Muscle layer of duodenum (tissue), 2 donors: ENCODE measurements at regions not wholly inside any gene's neighbourhood (a gene's known extent, or its start where the extent isn't known, plus 50 kb on each side); places are given as distances from the start of the nearest gene placed in this dataset.
"Not testable (repeated sequence)": the region's sequence is repeated elsewhere in the genome, so short reads cannot be mapped to it uniquely, and the experiment has no call there.

Experiments used
- H3K27ac ChIP-seq: one replicate; pipeline ENCODE4 v1.7.0; 2013; ENCODE audit warnings: mild to moderate bottlenecking, low read length
- H3K27me3 ChIP-seq: one replicate; pipeline ENCODE4 v1.7.0; 2013; ENCODE audit warnings: low read depth, mild to moderate bottlenecking, control low read depth, low read length
- H3K36me3 ChIP-seq, 2 donors: one replicate each; pipeline ENCODE4 v1.7.0; 2013; ENCODE audit warnings: low read length in 2 of 2, control low read depth in 1 of 2, mild to moderate bottlenecking in 1 of 2; ENCODE audit not compliant: insufficient read depth in 2 of 2, control insufficient read depth in 1 of 2
- H3K4me1 ChIP-seq, 2 donors: one replicate each; pipeline ENCODE4 v1.7.0; 2013; ENCODE audit warnings: low read length in 2 of 2, mild to moderate bottlenecking in 2 of 2, control low read depth in 1 of 2, moderate library complexity in 1 of 2; ENCODE audit not compliant: insufficient read depth in 2 of 2, control insufficient read depth in 1 of 2
- H3K4me3 ChIP-seq, 2 donors: one replicate each; pipeline ENCODE4 v1.7.0; 2013; ENCODE audit warnings: low read length in 2 of 2, low read depth in 1 of 2, mild to moderate bottlenecking in 1 of 2
- H3K9me3 ChIP-seq, 2 donors: one replicate each; pipeline ENCODE4 v1.7.0; 2013; ENCODE audit warnings: low read length in 2 of 2, control low read depth in 1 of 2, mild to moderate bottlenecking in 1 of 2; ENCODE audit not compliant: control insufficient read depth in 1 of 2
- donor health status: healthy.

- Histone ChIP-seq H3K36me3 (no peaks in the 10 kb centered on the region), H3K27me3 (no peaks in the 10 kb centered on the region), H3K27ac (no peak overlapping the region), H3K9me3 (no peaks in the 10 kb centered on the region), H3K4me3 (no peak overlapping the region), H3K4me1 (no peaks in the 10 kb centered on the region)
These were observed 1250.9 kb downstream of the BRINP3 start for GRCh38 chr1:189226779-189227178.

DNA sequence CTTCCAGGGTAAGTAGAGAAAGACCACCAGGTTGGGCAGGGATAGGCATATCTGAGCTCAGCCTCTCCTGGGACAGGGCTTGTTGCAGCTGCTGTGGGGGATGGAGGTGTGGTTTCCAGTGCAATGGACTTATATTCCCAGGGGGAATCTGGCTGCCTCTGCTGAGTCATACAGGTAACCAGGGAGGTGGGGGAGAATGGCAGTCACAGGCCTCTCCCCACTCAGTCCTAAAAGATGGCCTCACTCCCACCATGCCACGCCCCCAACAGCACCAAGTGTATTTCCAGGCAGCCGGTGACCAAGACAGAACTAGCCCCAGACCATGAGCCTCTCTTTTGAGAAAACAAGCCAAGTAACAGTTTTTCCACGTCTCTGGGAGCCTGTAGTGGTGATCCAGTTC is 1240.7 kb downstream of the BRINP3 start:
- Histone ChIP-seq H3K4me3 (no peak overlapping the region), H3K27me3 (no peaks in the 10 kb centered on the region), H3K9me3 (no peaks in the 10 kb centered on the region), H3K27ac (no peak overlapping the region), H3K4me1 (no peaks in the 10 kb centered on the region), H3K36me3 (no peaks in the 10 kb centered on the region)

- H3K9me3 ChIP-seq: no peaks in the 10 kb centered on the region
- no peaks in the 10 kb centered on the region for H3K4me1 ChIP-seq
- H3K27ac ChIP-seq: no peak overlapping the region
- H3K27me3 ChIP-seq: no peaks in the 10 kb centered on the region
- H3K4me3 ChIP-seq: no peak overlapping the region
- H3K36me3 ChIP-seq: no peaks in the 10 kb centered on the region
These were observed 1223.9 kb downstream of the BRINP3 start for GRCh38 chr1:189253601-189254350.

GRCh38 chr1:189261128-189261527 is 1216.5 kb downstream of the BRINP3 start:
- not testable (repeated sequence) for H3K4me3 ChIP-seq, H3K4me1 ChIP-seq, H3K36me3 ChIP-seq, H3K27ac ChIP-seq, H3K27me3 ChIP-seq
- peaks cover 0 to 19% of the 10 kb centered on the region in 2 donors for H3K9me3 ChIP-seq

GRCh38 chr1:189269011-189269410 is 1208.7 kb downstream of the BRINP3 start:
- H3K4me1 ChIP-seq: no peaks in the 10 kb centered on the region
- peaks cover 9 to 30% of the 10 kb centered on the region in 2 donors for H3K9me3 ChIP-seq
- H3K36me3 ChIP-seq: no peaks in the 10 kb centered on the region
- H3K27me3 ChIP-seq: no peaks in the 10 kb centered on the region
- H3K4me3 ChIP-seq: peak overlapping the region in 1 of 2 donors; percentile 36
- no peak overlapping the region for H3K27ac ChIP-seq

DNA sequence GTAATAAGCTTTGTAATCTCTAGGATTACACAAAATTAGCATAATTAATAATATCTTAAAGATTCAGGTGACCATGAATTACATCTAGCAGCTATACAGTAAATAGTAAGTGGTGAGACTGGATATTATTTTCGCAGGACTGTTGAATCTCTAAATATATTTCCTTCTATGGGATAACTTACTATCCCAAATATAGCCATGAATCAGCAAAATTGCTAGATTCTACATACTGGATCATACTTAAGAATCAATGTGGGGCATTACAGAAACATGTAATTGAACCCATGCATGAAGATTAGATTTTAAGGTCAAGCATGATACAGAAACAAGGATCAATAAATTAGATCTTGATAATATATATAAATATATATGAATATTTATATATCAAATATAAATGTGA is 1203.4 kb downstream of the BRINP3 start:
- no peaks in the 10 kb centered on the region for H3K4me1 ChIP-seq

DNA sequence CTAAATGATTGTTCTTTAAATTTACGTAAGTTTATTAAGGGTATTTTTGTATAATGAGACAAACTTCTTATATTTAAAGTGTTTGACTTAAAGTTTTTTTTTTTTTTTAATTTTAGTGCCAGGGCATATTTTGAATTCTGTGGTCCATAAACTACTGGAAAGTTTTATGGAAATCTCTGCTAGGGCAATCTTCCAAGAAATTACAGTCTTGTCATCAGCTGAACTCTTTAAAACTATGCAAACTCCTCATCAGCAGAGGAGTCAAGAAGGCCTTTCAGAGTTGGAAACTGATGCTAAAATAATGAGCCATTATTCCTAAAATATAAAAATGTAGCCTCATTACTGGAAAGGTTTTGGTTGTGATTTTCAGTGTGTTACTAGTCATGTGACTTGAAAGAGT is 1201.9 kb downstream of the BRINP3 start:
- Histone ChIP-seq H3K36me3 (no peaks in the 10 kb centered on the region), H3K4me1 (no peaks in the 10 kb centered on the region), H3K4me3 (no peak overlapping the region), H3K27ac (no peak overlapping the region), H3K9me3 (no peaks in the 10 kb centered on the region), H3K27me3 (no peaks in the 10 kb centered on the region)

More for the DNA sequence above, 1203.4 kb downstream of the BRINP3 start:
- H3K4me3 ChIP-seq: no peak overlapping the region
- H3K27ac ChIP-seq: no peak overlapping the region
- peaks cover 2 to 5% of the 10 kb centered on the region in 2 donors for H3K9me3 ChIP-seq
- H3K36me3 ChIP-seq: no peaks in the 10 kb centered on the region
- no peaks in the 10 kb centered on the region for H3K27me3 ChIP-seq

DNA sequence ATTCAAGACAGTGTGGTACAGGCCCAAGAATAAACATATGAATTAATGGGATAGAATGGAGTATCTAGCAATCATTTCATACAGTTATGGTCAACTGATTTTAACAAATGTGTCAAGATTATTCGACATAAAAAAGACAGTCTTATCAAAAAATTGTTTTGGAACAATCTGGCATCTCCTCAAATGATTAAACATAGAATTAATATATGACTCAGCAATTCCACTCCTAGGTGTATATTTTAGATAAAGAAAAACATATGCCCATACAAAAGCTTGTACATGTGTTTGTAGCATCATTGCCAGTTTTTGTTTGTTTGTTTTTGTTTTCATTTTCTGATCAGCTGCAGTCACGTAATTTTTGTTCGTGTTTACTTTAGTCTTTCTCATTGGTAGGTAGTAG is 1188.3 kb downstream of the BRINP3 start:
- Histone ChIP-seq H3K4me1 (no peaks in the 10 kb centered on the region), H3K27me3 (no peaks in the 10 kb centered on the region), H3K9me3 (no peaks in the 10 kb centered on the region), H3K27ac (no peak overlapping the region), H3K4me3 (no peak overlapping the region), H3K36me3 (no peaks in the 10 kb centered on the region)

DNA sequence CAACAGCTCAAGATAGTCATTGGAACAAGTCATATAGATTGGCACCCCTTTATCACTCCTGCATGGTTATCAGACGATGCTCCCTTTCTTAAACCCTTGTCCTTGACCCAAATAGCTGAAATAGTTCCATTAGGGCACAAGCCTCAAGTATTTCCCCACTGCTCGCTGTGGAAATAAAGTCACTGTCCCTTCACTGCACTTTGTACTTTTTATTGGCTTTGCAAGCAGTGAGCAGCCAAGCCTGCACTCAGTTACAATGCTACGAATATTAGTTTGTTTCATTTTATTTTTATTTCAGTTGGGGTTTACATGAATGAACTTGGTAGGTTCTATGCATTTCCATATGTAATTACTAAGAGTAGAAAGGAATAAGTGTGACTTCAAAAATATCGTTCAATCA is 1176.4 kb downstream of the BRINP3 start:
- Histone ChIP-seq H3K4me1 (no peaks in the 10 kb centered on the region), H3K36me3 (no peaks in the 10 kb centered on the region), H3K9me3 (no peaks in the 10 kb centered on the region), H3K4me3 (no peak overlapping the region), H3K27me3 (no peaks in the 10 kb centered on the region), H3K27ac (no peak overlapping the region)

DNA sequence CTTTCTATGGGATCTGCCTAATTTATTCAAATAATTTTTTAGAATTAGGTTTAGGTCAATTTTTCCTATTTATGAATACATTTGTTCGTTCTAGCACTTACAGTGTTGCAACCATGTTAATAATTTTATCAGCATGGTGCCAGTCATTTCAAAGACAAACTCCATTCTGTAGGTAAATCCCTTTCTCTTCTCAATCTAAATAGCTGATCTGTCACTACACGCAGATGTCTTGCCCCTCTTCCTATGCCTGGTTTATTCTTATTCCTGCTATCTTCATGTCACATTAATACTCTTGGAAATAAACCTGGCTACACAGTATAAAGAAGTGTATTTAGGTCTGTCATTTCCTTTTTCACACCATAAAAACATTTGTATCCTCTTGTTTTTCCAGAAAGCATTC is 1172.4 kb downstream of the BRINP3 start:
- Histone ChIP-seq H3K27me3 (no peaks in the 10 kb centered on the region), H3K9me3 (no peaks in the 10 kb centered on the region), H3K27ac (no peak overlapping the region), H3K36me3 (no peaks in the 10 kb centered on the region), H3K4me1 (no peaks in the 10 kb centered on the region), H3K4me3 (no peak overlapping the region)

- Histone ChIP-seq H3K36me3 (no peaks in the 10 kb centered on the region), H3K4me1 (no peaks in the 10 kb centered on the region), H3K4me3 (no peak overlapping the region), H3K27me3 (no peaks in the 10 kb centered on the region), H3K27ac (no peak overlapping the region), H3K9me3 (no peaks in the 10 kb centered on the region)
These were observed 1165.7 kb downstream of the BRINP3 start for GRCh38 chr1:189311915-189312314.

- H3K4me3 ChIP-seq: no peak overlapping the region
These were observed 1165.2 kb downstream of the BRINP3 start for GRCh38 chr1:189312499-189312898.

More at GRCh38 chr1:189312499-189312898, 1165.2 kb downstream of the BRINP3 start:
- Histone ChIP-seq H3K36me3 (no peaks in the 10 kb centered on the region), H3K27ac (no peak overlapping the region), H3K27me3 (no peaks in the 10 kb centered on the region), H3K4me1 (no peaks in the 10 kb centered on the region), H3K9me3 (no peaks in the 10 kb centered on the region)
